Ishikawa (cell line): ENCODE measurements at regions not wholly inside any gene's neighbourhood (a gene's known extent, or its start where the extent isn't known, plus 50 kb on each side); places are given as distances from the start of the nearest gene placed in this dataset.

ENCODE experiments used
- CEBPB ChIP-seq: IDR thresholded peaks from 2 replicates; pipeline ENCODE4 v1.6.1; 2012
- CREB1 ChIP-seq: IDR thresholded peaks from 2 replicates; pipeline ENCODE4 v1.6.1; 2012; ENCODE audit warnings: low read depth
- EGR1 ChIP-seq: IDR thresholded peaks from 2 replicates; pipeline ENCODE4 v1.6.1; 2012
- EP300 ChIP-seq: IDR thresholded peaks from 2 replicates; pipeline ENCODE4 v1.6.1; 2012; ENCODE audit warnings: borderline replicate concordance
- FOXM1 ChIP-seq: IDR thresholded peaks from 2 replicates; pipeline ENCODE4 v1.6.1; 2012; ENCODE audit warnings: low read depth, borderline replicate concordance
- NFIC ChIP-seq: IDR thresholded peaks from 2 replicates; pipeline ENCODE4 v1.6.1; 2012
- RAD21 ChIP-seq: IDR thresholded peaks from 2 replicates; pipeline ENCODE4 v1.6.1; 2012; ENCODE audit warnings: low read depth
- TAF1 ChIP-seq: IDR thresholded peaks from 2 replicates; pipeline ENCODE4 v1.6.1; 2012; ENCODE audit warnings: low read depth, mild to moderate bottlenecking
- TCF12 ChIP-seq: IDR thresholded peaks from 2 replicates; pipeline ENCODE4 v1.6.1; 2012; ENCODE audit warnings: low read depth
- TEAD4 ChIP-seq: IDR thresholded peaks from 2 replicates; pipeline ENCODE4 v1.6.1; 2012
- YY1 ChIP-seq: IDR thresholded peaks from 2 replicates; pipeline ENCODE4 v1.6.1; 2012; ENCODE audit warnings: low read depth
- ZBTB7A ChIP-seq: IDR thresholded peaks from 2 replicates; pipeline ENCODE4 v1.6.1; 2012; ENCODE audit warnings: low read depth
- TF ChIP-seq, protein P1 (sequence below): IDR thresholded peaks from 2 replicates; pipeline ENCODE4 v1.6.1; 2012
- TF ChIP-seq, protein P2 (sequence below): IDR thresholded peaks from 2 replicates; pipeline ENCODE4 v1.6.1; 2012
- TF ChIP-seq, protein P3 (sequence below): IDR thresholded peaks from 2 replicates; pipeline ENCODE4 v1.6.1; 2012; ENCODE audit warnings: low read depth, mild to moderate bottlenecking

DNA sequence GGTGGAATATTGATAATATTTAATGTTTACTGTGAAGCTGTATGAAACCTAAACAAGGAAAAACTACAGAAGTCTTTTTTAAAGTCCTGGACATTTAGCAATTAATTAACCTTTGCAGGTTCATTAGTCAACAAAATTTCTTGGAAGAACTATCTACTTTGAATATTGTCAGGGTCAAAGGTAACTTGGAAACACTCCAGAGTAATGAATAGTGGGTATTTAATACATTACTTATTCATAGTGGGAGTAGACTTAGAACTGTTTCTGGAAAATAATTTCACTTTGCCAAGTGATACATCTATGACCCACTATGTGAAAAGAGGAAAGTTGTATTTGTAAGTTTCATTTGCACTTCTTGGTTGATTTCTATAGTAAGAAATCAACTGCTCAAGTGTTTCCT lies 319.1 kb downstream of the TFAP2B start:
- TF ChIP-seq TCF12 (no peak), ZBTB7A (no peak), TAF1 (no peak), YY1 (no peak), EP300 (no peak), TEAD4 (no peak)
- TF ChIP-seq, protein P1, sequence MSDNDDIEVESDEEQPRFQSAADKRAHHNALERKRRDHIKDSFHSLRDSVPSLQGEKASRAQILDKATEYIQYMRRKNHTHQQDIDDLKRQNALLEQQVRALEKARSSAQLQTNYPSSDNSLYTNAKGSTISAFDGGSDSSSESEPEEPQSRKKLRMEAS = no peak
- TF ChIP-seq, protein P2, sequence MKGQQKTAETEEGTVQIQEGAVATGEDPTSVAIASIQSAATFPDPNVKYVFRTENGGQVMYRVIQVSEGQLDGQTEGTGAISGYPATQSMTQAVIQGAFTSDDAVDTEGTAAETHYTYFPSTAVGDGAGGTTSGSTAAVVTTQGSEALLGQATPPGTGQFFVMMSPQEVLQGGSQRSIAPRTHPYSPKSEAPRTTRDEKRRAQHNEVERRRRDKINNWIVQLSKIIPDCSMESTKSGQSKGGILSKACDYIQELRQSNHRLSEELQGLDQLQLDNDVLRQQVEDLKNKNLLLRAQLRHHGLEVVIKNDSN = no peak
- TF ChIP-seq, protein P3, sequence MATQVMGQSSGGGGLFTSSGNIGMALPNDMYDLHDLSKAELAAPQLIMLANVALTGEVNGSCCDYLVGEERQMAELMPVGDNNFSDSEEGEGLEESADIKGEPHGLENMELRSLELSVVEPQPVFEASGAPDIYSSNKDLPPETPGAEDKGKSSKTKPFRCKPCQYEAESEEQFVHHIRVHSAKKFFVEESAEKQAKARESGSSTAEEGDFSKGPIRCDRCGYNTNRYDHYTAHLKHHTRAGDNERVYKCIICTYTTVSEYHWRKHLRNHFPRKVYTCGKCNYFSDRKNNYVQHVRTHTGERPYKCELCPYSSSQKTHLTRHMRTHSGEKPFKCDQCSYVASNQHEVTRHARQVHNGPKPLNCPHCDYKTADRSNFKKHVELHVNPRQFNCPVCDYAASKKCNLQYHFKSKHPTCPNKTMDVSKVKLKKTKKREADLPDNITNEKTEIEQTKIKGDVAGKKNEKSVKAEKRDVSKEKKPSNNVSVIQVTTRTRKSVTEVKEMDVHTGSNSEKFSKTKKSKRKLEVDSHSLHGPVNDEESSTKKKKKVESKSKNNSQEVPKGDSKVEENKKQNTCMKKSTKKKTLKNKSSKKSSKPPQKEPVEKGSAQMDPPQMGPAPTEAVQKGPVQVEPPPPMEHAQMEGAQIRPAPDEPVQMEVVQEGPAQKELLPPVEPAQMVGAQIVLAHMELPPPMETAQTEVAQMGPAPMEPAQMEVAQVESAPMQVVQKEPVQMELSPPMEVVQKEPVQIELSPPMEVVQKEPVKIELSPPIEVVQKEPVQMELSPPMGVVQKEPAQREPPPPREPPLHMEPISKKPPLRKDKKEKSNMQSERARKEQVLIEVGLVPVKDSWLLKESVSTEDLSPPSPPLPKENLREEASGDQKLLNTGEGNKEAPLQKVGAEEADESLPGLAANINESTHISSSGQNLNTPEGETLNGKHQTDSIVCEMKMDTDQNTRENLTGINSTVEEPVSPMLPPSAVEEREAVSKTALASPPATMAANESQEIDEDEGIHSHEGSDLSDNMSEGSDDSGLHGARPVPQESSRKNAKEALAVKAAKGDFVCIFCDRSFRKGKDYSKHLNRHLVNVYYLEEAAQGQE = no peak

DNA sequence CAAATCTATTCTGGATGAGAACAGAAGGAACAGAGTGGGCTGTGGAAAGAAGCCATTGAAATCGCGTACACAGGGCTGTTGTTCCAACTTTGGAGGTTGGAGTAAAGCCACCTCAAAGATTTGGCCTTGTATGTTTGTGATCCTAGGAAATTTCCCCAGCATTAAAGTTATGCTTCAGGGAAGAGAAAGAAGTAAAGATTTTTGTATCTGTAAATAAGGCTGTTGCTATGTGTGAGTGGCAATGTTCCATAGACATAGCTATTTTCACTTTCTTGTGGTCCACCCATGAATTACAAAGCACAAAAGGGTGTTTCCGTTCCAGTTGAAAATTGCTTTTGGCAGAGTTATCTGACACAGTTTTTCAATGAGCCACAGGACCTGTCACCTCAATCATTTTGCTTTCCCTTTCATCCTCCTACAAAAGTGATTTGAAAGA lies 321.3 kb downstream of the TFAP2B start:
- TF ChIP-seq TEAD4 (no peak), CEBPB (no peak), EP300 (no peak), RAD21 (no peak), EGR1 (no peak), FOXM1 (no peak), YY1 (no peak), ZBTB7A (no peak), CREB1 (no peak), TAF1 (no peak), TCF12 (no peak), NFIC (no peak)
- TF ChIP-seq, protein P3 = no peak
- TF ChIP-seq, protein P1 = no peak
- TF ChIP-seq, protein P2 = no peak

DNA sequence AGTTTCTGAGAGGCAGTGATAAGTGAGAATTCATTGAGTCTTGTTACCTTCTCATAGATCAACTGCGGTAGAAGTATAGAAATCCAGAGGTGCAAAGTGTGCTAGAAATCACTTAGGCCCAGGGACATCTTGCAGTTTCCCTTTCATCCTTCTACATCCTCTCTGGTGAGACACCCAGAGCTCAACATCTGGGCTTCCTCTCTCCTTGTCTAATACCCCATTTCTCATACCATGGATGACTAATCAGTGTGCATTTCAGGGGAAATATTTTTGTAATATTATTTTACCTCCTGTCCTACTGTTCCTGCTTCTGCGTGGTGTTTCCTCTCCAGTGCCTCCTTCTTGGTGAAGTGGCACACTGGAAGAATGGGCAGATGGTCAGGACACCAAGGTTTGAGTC lies 322.4 kb downstream of the TFAP2B start:
- TF ChIP-seq CEBPB (no peak), FOXM1 (no peak), TCF12 (no peak), EP300 (no peak), TAF1 (no peak)
- TF ChIP-seq, protein P2 = no peak

DNA sequence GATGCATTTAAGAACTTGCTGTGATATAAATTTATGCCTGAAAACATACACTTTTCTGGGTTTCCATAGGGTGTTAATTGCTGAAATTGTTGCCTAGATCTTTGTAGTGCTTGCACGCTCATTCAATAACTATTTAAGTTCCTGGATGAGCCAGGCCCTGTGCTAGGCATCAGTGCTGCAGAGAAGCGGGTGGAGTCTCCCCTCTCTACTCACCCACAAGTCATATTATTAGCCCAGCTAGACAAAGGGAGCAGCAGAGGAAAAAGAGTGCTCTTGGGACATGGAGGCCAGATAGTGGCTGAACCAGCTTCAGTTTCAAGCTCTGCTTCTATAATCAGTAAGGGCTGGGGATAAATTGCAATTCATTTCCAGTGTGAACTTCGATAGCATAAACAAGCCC lies 329.1 kb downstream of the TFAP2B start:
- TF ChIP-seq, protein P2 = no peak
- no peak for TF ChIP-seq TEAD4
- TF ChIP-seq, protein P1 = no peak
- TF ChIP-seq, protein P3 = no peak
